Type B pancreatic cell (in vitro differentiated cells): ENCODE measurements at regions not wholly inside any gene's neighbourhood (a gene's known extent, or its start where the extent isn't known, plus 50 kb on each side); places are given as distances from the start of the nearest gene placed in this dataset.

Experiments
- DNase-seq: peaks from one replicate; pipeline ENCODE4 v3.0.0; 2021; ENCODE audit warnings: mixed read lengths; ENCODE audit not compliant: unreplicated experiment; ENCODE audit errors: extremely low spot score
- H3K27ac Mint-ChIP-seq: 2 replicates; pipeline ENCODE4 v1.8.0; 2021; ENCODE audit warnings: mild to moderate bottlenecking, mixed read lengths
- H3K27me3 Mint-ChIP-seq: 2 replicates; pipeline ENCODE4 v1.8.0; 2021; ENCODE audit warnings: mixed read lengths
- H3K36me3 Mint-ChIP-seq: 2 replicates; pipeline ENCODE4 v1.8.0; 2021; ENCODE audit warnings: mixed read lengths
- H3K4me1 Mint-ChIP-seq: one replicate; pipeline ENCODE4 v1.8.0; 2021; ENCODE audit warnings: mixed read lengths; ENCODE audit not compliant: unreplicated experiment
- H3K4me3 Mint-ChIP-seq: 2 replicates; pipeline ENCODE4 v1.8.0; 2021; ENCODE audit warnings: mild to moderate bottlenecking, mixed read lengths
- H3K9me3 Mint-ChIP-seq: 2 replicates; pipeline ENCODE4 v1.8.0; 2021; ENCODE audit warnings: mixed read lengths
- TF ChIP-seq, protein P1 (sequence below): fragments of 200-600 bp; sonication (generic); conservative IDR thresholded peaks from 2 replicates; pipeline ENCODE4 v1.5.0; 2021; ENCODE audit warnings: antibody characterized with exemption, mild to moderate bottlenecking

DNA sequence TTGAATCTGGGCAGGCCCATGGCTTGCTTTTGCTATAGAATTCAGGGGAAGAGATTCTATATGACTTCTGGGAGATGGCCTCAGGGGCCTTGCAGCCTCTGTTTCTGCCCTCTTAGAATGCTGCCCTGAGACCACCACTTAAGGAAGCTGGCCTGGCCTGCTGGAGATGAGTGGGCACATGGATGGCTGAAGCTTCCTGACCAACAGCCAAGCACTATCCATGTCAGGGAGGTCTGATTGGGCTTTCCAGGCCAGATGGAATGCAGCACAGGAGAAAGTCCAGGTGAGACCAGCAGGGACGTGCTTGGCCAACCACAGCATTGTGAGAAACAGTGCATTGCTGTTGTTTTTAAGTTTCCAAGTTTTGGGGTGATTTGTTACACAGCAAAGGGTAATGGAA lies 308.1 kb downstream of the PTPRU start:
- Mint-ChIP-seq H3K4me1 (no peaks in the 10 kb centered on the region), H3K9me3 (no peaks in the 10 kb centered on the region)
- no peak for DNase-seq

DNA sequence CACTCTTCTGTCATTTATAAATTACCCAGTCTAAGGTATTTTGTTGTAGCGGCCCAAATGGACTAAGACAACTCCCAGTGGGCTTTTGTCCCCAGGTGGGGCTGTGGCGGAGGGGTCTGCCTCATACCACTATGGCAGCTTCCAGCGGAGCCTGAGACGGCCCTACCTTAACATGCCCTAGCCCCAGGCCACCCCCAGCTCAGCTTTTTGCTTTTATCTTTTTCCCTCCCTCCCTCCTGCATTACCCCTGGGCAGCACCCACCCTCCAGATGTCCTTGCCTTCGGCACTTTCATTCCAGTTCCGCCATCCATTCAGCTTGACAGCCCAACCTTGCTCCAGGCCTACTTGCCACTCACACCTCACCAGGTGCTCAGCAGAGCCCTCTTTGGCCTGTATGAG lies 307.3 kb downstream of the PTPRU start:
- H3K4me3 Mint-ChIP-seq = no peak overlapping the region
- no peak overlapping the region for H3K27ac Mint-ChIP-seq
- no peaks in the 10 kb centered on the region for H3K27me3 Mint-ChIP-seq

More for the DNA sequence above, 308.1 kb downstream of the PTPRU start:
- TF ChIP-seq, protein P1, sequence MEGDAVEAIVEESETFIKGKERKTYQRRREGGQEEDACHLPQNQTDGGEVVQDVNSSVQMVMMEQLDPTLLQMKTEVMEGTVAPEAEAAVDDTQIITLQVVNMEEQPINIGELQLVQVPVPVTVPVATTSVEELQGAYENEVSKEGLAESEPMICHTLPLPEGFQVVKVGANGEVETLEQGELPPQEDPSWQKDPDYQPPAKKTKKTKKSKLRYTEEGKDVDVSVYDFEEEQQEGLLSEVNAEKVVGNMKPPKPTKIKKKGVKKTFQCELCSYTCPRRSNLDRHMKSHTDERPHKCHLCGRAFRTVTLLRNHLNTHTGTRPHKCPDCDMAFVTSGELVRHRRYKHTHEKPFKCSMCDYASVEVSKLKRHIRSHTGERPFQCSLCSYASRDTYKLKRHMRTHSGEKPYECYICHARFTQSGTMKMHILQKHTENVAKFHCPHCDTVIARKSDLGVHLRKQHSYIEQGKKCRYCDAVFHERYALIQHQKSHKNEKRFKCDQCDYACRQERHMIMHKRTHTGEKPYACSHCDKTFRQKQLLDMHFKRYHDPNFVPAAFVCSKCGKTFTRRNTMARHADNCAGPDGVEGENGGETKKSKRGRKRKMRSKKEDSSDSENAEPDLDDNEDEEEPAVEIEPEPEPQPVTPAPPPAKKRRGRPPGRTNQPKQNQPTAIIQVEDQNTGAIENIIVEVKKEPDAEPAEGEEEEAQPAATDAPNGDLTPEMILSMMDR = no peak
- Mint-ChIP-seq H3K4me3 (no peak overlapping the region), H3K36me3 (no peaks in the 10 kb centered on the region), H3K27me3 (no peaks in the 10 kb centered on the region), H3K27ac (no peak overlapping the region)

DNA sequence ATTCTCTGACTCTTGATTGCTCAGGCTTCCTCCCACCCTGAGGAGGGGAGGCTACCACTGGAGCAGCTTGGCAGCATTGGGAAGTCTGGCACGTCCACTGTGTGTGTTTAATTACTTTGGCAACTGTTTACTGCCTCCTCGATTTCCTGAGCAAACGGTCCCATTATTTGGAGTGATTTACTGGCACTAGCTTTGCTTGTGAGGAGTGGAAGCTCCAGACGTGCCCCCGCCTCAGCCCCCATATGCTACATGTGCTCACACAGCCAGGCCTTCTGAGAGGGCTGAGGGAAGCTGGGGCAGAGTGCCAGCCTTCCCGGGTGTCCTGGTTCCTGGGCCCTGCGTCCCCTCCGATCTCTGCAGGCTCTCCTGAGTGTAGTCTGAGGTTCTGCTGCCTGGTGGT lies 306.2 kb downstream of the PTPRU start:
- Mint-ChIP-seq H3K4me1 (no peaks in the 10 kb centered on the region), H3K27ac (no peak overlapping the region), H3K36me3 (no peaks in the 10 kb centered on the region), H3K27me3 (peaks cover 3% of the 10 kb centered on the region), H3K4me3 (no peak overlapping the region), H3K9me3 (no peaks in the 10 kb centered on the region)
- TF ChIP-seq, protein P1 = no peak
- no peak for DNase-seq

More for the DNA sequence above, 307.3 kb downstream of the PTPRU start:
- no peaks in the 10 kb centered on the region for H3K4me1 Mint-ChIP-seq
- no peaks in the 10 kb centered on the region for H3K9me3 Mint-ChIP-seq
- no peaks in the 10 kb centered on the region for H3K36me3 Mint-ChIP-seq
- TF ChIP-seq, protein P1 = no peak
- DNase-seq = no peak

- H3K9me3 Mint-ChIP-seq = no peaks in the 10 kb centered on the region
- H3K27ac Mint-ChIP-seq = no peak overlapping the region
- DNase-seq = no peak
- no peaks in the 10 kb centered on the region for H3K4me1 Mint-ChIP-seq
- no peaks in the 10 kb centered on the region for H3K36me3 Mint-ChIP-seq
- H3K27me3 Mint-ChIP-seq = peaks cover 3% of the 10 kb centered on the region
- TF ChIP-seq, protein P1 = no peak
- no peak overlapping the region for H3K4me3 Mint-ChIP-seq
Observed at GRCh38 chr1:29541631-29542030, 305.3 kb downstream of the PTPRU start.

DNA sequence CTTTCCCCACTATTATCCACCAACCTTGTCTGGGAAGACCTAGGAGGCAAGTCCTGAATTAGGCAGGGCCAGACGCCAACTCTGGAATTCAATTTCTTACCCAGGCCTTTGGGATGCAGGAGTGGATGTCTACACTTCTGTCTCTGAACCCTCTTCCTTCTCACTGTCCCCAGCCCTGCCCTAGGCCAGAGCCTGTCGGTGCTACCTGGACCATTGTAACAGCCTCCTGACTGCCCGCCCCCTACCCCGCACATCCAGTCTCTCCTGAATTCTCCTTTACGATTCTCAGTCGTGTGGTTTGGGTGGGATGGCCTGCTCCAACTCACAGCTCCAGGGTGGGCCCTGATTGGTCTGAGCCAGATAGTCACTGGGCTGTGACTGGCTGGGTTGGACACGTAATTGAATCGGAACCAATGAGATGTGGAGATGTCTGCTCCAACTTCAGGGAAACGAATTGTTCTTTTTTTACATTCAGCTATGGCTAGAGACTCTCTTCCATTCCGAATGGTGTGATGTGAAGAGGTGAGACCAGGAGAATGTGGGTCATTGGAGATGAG lies 304.6 kb downstream of the PTPRU start:
- no peak for DNase-seq
- Mint-ChIP-seq H3K4me3 (no peak overlapping the region), H3K27ac (no peak overlapping the region), H3K36me3 (no peaks in the 10 kb centered on the region), H3K27me3 (peaks cover 3% of the 10 kb centered on the region), H3K9me3 (no peaks in the 10 kb centered on the region), H3K4me1 (no peaks in the 10 kb centered on the region)
- TF ChIP-seq, protein P1 = no peak

GRCh38 chr1:29539971-29540370 lies 303.6 kb downstream of the PTPRU start:
- H3K9me3 Mint-ChIP-seq = no peaks in the 10 kb centered on the region
- TF ChIP-seq, protein P1 = no peak
- DNase-seq = no peak
- no peak overlapping the region for H3K4me3 Mint-ChIP-seq
- H3K36me3 Mint-ChIP-seq = no peaks in the 10 kb centered on the region
- H3K27me3 Mint-ChIP-seq = peaks cover 3% of the 10 kb centered on the region
- no peak overlapping the region for H3K27ac Mint-ChIP-seq
- H3K4me1 Mint-ChIP-seq = no peaks in the 10 kb centered on the region
